GM18907 (cell line): ENCODE measurements at regions not wholly inside any gene's neighbourhood (a gene's known extent, or its start where the extent isn't known, plus 50 kb on each side); places are given as distances from the start of the nearest gene placed in this dataset.
"Not testable (repeated sequence)": the region's sequence is repeated elsewhere in the genome, so short reads cannot be mapped to it uniquely, and the experiment has no call there.

ENCODE experiments used
- ATAC-seq: cut with Tn5 transposase; IDR thresholded peaks from one replicate; pipeline ENCODE4 v1.9.1; 2021; ENCODE audit warnings: mild to moderate bottlenecking, moderate library complexity; ENCODE audit not compliant: unreplicated experiment

DNA sequence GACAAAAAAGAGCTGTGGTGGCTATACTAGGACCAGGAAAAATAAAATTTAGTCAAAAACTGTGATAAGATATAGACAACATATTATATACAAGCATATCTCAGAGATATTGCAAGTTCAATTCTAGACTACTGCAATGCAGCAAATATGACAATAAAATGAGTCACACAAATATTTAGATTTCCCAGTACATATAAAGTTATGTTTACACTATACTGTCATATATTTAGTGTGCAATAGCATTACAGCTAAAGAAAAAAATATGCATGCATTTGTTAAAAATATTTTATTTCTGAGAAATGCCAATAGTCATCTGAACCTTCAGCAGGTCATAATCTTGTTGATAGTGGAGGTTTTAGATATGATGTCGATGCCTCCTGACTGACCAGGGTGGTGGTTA is 72.1 kb downstream of the AKR1C4 start:
- ATAC-seq, result no peak

DNA sequence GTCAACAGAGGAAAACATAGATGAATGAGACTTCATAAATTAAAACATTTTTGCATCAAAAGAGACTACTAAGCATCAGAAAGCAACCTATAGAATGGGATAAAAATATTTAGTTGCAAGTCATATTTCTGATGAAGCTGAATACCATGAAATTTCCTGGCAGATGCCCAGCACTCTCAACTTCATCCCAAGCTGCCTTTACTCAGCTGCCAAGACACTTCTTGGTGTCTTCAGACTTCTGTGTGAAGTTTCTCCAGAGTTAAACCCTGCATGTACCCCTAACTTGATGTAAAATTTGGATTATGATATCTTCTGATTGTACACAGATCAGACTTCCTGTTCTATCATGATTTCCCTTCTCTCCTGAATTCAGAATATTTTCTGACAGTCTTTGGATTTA is 73.2 kb downstream of the AKR1C4 start:
- no peak for ATAC-seq

DNA sequence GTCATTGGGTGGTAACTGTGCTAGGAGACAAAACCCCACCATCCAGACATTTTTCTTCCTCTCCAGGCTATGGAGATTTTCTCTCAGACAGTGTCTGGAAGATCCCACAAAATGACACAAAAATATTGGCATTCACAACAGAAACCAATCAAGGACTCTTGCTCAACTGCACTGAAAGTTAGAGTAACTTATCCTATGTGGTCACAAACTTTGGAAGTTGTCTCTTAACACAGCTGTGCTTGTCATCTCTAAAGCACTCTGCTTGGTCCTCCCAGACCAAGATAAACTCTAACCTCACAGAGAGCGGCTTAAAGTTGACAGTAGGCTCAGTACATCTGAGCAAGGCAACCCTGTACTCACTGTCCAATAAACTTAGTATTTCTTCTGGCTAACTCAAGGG is 74.9 kb downstream of the AKR1C4 start:
- ATAC-seq, result no peak

DNA sequence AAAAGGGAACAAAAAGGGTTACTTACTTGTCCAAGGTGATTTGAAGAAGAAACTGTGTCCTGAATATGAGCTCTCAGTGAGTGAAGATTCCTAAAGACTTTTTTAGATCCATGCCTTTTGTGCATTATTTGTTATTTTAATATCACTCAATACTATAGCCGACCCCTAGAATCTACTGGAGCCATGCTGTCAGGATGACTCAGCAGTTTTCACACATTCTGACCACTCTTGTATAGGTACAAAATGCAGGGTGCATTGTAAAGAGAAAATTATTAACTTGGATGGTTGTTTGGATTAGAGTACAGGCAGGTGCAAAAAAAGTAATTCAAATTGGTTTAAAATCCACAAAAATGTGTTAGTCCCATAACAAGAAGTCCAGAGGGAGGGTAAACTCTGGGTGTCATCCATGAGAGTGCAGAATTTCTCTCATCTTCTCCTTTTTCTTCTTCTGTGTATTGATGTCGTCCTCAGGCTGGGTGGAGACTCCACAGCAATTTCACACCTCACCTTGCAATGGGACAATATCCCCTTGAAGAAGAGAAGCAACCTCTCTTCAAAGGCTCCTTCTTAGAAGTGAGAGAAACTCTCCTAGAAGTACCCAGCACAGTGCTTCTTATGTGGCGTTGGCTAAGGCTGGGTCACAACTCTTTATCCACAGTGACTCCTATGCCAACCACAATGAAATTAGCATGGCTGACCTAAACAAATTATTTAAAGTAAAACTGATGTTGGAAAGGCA is 75.6 kb downstream of the AKR1C4 start:
- no peak for ATAC-seq

DNA sequence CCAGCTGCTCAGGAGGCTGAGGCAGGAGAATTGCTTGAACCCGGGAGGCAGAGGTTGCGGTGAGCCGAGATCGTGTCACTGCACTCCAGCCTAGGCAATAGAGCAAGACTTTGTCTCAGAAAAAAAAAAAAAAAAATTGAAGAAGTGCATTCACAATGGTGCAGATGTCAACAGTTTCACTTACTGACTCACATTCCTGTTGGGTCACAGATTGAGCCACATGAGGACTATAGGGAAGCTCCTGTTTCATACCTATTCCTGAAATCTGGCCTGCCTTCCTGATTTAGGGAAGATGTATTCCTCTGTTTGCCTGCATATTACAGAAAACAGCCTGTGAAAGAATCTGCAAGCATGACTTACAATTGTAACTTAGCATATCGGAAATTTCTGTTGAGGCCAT is 78.2 kb downstream of the AKR1C4 start:
- no peak for ATAC-seq

DNA sequence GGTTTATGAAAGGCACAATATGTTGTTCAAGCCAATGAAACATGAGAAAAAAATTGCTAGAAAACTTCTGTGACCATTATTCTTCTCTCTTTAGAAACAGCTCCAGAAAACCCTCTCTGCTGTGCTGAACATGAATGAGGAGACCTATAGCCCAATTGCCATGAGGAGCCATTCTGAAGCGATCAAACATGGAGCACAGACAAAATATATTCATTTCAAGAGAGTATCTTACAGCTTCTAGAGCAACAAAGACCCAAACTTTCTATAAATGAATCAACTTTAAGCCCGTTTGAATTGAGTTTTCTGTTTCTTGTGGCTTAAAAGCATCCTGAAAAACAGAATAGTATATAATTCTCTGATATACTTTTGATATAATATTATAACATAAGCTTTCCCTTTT is 83.4 kb upstream of the UCN3 start:
- no peak for ATAC-seq

DNA sequence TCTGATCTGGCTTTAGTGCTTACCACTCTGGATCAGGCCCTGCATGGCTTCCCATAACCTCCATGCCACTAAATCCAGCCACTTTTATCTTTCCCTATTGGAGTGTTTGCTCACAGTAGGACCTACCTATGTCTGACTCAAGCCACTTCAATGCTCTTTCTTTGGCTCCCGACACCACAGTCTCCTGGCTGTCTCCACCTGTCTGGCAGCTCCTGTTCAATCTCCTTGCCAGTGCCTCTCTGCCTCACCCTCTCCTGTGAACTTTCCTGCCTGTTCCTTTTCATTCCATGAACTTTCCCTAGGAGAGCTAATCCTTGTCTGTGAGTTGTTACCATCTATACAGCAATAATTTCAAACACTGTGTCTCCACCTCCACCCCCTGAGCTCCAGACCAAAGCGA is 82.6 kb upstream of the UCN3 start:
- ATAC-seq, result no peak

DNA sequence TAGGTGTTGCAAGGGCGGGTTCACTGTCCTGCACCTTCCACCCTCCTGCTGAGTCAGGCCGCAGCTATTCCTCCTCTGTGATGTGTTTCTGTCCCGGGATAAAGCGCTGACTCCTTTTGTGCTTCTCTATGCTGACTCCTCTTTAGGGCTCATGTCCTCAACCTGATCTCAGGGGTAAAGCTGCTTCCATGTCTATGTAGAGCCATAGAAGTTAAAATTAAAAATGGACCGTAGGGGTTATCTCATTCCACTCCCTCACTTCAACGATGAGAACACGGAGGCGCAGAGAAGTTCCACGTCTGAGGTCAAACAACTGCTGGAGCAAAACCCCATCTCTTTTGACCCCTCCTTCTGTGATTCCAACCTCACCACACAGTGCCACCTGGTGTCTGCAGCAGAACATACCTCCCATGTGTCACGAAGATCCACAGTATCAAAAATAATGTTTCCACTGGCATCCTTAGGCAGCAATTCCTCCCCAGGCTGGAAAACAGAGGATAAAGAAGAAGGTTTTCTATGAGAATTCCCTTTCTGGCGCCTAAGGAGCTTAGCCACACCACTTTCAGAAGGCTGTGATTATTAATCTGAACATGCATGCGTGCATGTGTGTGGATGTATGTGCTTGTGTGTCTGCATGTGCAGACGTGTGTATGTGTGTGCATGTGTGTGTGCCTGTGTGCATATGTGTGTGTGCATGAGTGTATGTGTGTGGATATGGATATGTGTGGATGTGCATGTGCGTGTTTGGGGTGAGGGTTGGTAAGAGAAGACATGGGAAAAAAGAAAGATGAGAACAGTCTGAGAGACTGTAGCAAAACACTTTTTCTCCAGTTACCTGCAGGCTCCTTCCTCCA is 81.2 kb upstream of the UCN3 start:
- peak; percentile 77 for ATAC-seq

DNA sequence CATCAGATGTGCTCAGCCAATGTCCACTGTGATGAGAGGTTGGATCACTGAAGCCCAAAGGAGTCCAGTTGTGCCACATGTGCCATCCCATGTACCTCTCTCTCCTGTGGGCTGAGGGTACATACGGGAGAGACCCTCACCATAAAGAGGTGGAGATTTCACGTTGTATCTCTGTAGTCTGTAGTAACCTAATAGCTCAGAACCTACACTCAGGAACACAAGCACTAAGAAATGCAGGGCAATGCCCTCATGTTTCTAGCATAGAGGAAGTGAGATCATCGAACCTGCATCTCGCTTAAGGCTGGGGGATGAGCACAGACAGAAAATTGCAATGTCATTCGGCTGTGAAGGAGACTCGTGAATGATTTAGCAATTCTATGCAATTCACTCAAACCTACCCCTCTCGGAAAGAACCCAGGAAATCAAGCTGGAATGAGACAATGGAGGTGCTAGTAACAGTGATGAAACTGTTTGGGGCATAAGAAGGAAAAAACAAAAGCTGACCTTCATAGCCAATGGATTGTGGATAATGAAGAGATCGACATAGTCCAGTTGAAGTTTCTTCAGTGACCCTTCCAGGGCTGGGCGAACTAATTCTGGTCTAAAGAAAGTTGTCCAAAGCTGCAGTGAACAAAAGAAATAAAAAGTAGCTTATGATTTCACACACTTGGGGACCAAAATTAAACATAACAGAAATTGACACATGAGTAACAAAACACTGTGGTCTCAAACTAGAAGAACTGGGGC is 80.3 kb upstream of the UCN3 start:
- ATAC-seq, result peak; percentile 82

DNA sequence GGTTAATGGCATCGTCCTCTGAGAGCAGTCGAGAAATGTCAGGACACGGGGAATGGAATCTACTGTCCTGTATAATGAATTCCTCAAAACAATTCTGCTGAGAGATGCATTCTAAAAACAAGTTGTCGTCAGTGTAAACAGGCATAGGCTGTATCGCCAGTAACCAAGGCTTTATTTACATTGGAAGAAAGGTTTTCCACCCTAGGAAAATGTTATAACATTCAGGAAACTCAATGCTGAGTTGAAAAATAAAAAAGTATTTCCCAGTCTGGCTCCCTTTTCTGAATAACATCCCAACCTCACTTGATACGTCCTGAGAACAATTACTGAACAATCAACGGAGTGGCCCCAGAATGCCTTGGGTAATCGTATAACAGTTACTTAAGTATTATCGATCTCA is 79.6 kb upstream of the UCN3 start:
- no peak for ATAC-seq

DNA sequence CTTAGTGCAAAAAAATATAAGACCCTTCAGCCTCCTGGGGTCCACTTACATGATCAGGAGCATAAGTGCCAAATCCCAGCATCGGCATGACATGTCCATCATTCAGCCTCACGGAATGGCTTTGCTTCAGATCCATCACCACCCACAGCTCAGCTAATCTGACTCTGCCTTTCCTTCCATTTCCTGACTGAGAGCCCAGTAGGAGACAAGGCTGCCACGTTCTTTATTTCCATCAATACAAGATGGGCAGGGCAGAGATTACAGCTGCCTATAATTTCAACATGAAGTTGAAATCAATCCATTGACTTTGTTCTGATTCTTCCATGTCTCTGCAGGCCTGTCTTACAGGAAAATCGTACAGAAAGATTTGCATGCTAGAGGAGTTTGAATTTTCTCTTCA is 76.4 kb upstream of the UCN3 start:
- no peak for ATAC-seq

DNA sequence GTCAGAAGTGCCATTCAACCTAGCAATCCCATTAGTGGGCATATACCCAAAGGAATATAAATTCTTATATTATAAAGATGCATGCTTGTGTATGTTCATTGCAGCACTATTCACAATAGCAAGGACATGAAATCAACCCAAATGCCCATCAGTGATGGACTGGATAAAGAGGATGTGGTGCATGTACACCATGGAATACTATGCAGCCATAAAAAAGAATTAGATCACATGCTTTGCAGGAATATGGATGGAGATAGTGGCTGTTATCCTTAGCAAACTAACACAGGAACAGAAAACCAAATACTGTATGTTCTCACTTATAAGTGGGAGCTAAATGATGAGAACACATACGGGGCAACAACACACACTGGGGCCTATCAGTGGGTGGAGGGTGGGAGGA is 75.5 kb upstream of the UCN3 start:
- not testable (repeated sequence) for ATAC-seq

DNA sequence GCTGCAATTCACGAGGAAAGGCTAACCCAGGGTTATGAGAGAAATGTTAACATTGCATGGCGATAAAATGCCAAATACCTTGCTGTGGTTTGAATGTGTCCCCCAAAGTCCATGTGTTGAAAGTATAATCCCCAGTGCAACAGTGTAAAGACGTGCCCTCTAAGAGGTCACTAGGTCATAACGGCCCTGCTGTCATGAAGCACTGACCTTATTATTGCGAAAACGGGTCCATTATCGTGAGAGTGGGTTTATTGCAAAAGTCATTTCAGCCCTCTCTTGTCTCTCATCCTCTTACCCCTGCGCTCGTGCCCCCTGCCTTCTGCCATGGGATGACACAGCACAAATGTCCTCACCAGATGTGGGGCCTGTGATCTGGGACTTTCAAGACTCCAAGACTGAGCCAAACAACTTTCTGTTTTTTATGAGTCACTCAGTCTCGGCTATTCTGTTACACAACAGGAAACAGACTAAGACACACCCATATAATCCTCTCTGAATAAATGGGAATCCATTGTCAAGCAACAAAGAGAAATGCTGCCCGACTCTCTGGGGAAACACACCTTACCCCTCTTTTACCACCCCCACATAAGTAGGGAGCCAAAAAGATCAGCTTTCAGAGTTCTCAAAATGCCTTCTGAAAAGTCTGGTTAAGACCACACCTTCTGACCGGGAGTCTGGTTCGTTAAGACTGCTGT is 73.1 kb upstream of the UCN3 start:
- ATAC-seq, result peak; percentile 67

DNA sequence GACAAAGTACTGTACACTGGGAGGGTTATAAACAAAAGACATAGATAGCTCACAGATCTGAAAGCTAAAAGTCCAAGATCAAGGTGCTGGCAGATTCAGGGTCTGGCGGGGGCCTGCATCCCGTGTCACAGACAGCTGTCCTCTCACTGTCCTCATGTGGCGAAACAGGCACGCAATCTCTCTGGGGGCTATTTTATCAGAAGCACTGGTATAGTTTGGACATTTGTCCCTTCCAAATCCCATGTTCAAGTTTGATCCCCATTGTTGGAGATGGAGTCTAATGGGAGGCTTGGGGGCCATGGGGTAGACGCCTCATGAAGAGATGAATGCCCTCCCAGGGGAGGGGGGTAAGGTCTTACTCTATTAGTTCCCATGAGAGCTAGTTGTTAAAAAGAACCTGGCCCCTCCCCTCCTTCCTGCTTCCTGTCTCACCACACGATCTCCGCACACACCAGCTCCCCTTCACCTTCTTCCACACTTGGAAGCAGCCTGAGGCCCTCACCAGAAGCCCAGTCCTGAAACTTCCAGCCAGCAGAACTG is 72.5 kb upstream of the UCN3 start:
- no peak for ATAC-seq

DNA sequence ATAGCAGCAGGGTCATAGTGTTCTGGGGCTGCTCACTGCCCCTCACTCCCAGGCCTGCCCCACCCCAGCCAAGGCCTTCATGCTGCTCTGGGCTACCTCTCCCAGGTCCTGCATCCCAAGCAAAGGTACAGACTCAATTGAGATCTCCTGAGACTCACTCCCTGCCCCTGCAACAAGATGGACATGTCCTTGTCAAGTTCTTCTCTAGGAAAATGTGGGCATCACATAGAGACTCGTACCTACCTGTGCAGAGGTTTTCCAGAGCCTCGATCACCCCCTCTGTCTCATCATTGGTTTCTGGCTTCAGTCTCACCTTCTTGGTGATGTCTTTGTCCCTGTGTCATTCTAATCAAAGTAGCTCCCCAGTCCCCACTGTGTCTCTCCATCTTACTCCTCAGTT is 71.8 kb upstream of the UCN3 start:
- not testable (repeated sequence) for ATAC-seq

DNA sequence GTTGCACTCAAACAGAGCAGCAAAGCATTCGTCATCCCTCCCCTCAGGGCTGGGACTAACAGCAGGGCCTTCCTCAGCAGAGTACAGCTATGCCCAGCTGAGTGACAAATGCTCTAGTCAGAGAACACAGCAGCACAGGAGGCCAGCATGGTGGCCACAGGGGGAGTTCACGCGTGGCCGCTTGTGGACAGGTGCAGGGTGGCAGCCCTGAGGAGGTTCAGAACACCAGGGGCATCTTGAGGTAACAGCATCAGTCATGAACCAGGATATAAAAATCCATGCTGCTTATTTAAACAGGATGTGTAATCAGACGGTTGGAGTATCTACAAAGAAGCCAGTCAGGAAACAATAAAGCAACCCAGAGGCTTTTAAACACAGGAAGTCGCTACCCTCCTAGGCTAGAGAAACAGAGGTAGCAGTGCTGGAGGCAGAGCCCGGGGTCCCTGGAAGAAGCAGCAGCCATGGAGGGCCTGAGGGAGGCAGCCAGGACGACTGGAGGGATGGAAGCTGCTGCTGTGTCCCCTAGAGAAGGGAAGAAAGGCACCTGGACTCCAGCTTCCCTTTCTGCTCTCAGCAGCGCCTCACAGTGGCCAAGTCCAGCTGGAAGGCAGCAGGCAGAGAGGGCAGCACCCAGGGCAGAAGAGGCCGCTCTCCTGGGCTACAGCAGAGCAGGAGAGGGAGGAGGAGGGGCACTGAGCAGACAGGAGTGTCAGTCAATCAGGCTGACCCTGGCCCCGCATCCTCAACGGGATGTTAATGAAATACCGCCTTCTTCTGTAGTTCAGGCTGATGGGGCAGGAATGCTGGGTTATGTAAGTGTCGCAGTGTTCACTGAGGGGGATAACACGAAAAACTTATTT is 70.8 kb upstream of the UCN3 start:
- no peak for ATAC-seq

DNA sequence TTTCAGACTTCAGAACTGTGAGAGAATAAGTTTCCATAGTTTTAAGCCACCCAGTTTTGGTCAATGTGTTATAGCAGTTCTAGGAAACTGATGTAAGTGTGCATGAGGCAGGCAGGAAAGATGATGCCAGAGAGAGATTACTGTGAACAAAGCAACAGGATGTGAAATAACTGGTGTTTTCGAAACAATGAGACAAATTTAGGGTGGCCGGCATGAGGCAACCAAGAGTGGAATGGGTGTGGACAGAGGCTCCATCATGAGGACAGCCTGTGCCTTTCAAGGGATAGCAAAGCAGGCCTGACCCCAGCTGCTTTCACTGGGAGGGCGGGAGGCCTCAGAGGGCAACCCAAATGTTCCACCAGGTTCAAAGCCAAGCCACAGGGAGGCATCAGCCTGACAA is 67.3 kb upstream of the UCN3 start:
- no peak for ATAC-seq

DNA sequence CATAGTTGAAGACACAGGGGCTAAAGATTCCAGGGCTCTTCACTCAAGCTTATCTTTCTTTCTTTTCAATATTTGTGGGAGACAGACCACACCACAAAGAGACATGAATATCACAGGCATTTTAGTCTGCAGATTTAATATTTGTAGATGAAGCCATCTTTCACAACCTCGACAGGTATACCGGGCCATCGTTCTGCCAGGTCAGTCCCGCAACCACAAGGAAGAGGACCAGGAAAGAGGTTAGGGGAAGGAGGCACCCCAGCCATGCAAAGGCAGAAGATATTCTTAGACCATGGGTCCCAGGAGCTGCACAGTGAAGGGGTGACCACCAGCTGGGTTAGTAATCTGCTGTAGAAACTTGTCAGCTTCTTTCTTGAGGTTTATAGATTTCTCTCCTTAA is 66.8 kb upstream of the UCN3 start:
- ATAC-seq, result no peak

DNA sequence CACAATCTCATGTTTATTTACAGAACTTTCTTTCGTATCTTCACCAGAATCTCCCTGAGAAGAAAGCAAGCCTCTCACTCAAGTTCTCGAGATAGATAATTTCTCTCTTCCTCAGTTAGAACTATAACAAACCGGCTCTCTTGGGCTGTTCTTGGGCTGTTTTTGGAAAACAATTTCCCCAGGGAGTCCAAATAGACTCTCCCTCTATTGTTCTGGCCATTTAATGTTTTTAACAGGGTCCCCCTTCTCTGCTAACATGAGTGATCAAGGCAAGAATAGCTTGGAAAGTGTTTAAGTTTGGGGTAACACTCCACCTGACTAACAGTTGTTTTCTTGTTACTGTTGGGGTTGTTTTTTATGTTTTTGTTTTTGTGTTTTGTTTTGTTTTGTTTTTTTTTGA is 64.8 kb upstream of the UCN3 start:
- ATAC-seq, result no peak

DNA sequence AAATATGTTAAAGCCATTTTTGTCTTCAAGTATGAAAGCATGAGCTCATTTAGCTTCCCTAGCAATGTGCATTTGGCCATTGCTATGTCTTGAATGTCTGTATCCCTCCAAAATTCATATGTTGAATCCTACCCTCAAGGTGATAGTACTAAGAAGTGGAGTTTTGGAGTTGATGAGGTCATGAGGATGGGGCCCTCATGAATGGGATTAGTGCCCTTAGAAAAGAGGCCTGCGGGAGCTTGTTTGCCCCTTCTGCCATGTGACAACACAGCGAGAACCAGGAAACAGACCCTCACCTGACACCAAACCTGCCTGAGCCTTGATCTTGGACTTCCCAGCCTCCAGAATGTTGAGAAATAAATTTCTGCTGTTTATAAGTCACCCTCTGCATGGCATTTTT is 61.3 kb upstream of the UCN3 start:
- no peak for ATAC-seq
